ENCODE measurements at regions not wholly inside any gene's neighbourhood (a gene's known extent, or its start where the extent isn't known, plus 50 kb on each side); places are given as distances from the start of the nearest gene placed in this dataset.

- TF ChIP-seq POLR2A (IDR thresholded peaks at IDR 0.05; ENCODE audit: low read length) = no peak
- no peak for TF ChIP-seq GATA1 (IDR thresholded peaks at IDR 0.05; ENCODE audit: low read depth, low read length)
Measured at GRCh38 chr14:76688383-76688671, 72.9 kb upstream of the VASH1 start.
